NT2/D1 (cell line): ENCODE measurements at regions not wholly inside any gene's neighbourhood (a gene's known extent, or its start where the extent isn't known, plus 50 kb on each side); places are given as distances from the start of the nearest gene placed in this dataset.

Experiments
- SUZ12 ChIP-seq: IDR thresholded peaks from 2 replicates; pipeline ENCODE4 v1.6.1; 2011; ENCODE audit not compliant: insufficient read length, insufficient read depth; ENCODE audit errors: extremely low read depth
- YY1 ChIP-seq: IDR thresholded peaks from 2 replicates; pipeline ENCODE4 v1.6.1; 2011; ENCODE audit not compliant: insufficient read length, insufficient read depth
- ZNF274 ChIP-seq: IDR thresholded peaks from 2 replicates; pipeline ENCODE4 v1.6.1; 2011; ENCODE audit warnings: mild to moderate bottlenecking, low read depth, low read length

GRCh38 chr7:136605532-136606329, 262.7 kb upstream of the CHRM2 start:
- no peak for TF ChIP-seq YY1
- TF ChIP-seq ZNF274, result no peak
- no peak for TF ChIP-seq SUZ12
